Right atrium auricular region (tissue), 2 donors: ENCODE measurements at regions not wholly inside any gene's neighbourhood (a gene's known extent, or its start where the extent isn't known, plus 50 kb on each side); places are given as distances from the start of the nearest gene placed in this dataset.

ENCODE experiments used
- DNase-seq: peaks from one replicate; pipeline ENCODE4 v3.0.0-alpha.2; 2019; ENCODE audit warnings: low spot score
- H3K27ac ChIP-seq, 2 donors: fragments of 200-600 bp; sonication (generic); 1 replicate in 1 of 2; 2 replicates in 1 of 2; pipeline ENCODE4 v1.5.1; 2016 to 2019
- H3K27me3 ChIP-seq, 2 donors: fragments of 200-600 bp; sonication (generic); one replicate each; pipeline versions ENCODE4 v1.5.1 to v1.6.0; 2017 to 2019
- H3K36me3 ChIP-seq: fragments of 200-600 bp; sonication (generic); one replicate; pipeline ENCODE4 v1.5.1; 2016
- H3K4me1 ChIP-seq, 2 donors: fragments of 200-600 bp; sonication (generic); one replicate each; pipeline versions ENCODE4 v1.5.1 to v1.6.0; 2017 to 2019
- H3K4me3 ChIP-seq, 2 donors: fragments of 200-600 bp; sonication (generic); 1 replicate in 1 of 2; 2 replicates in 1 of 2; pipeline ENCODE4 v1.5.1; 2017 to 2019; ENCODE audit warnings: mild to moderate bottlenecking in 1 of 2, moderate library complexity in 1 of 2
- H3K9me3 ChIP-seq, 2 donors: fragments of 200-600 bp; sonication (generic); one replicate each; pipeline ENCODE4 v1.5.1; 2019
- CTCF ChIP-seq, 2 donors: fragments of 200-600 bp; sonication (generic); IDR thresholded peaks; one replicate each; pipeline ENCODE4 v1.5.1; 2019; ENCODE audit warnings: antibody characterized with exemption in 2 of 2

GRCh38 chr5:68445257-68446069 is 229.9 kb downstream of the PIK3R1 start:
- Histone ChIP-seq H3K36me3 (no peaks in the 10 kb centered on the region), H3K27ac (no peak overlapping the region), H3K27me3 (no peaks in the 10 kb centered on the region), H3K4me3 (no peak overlapping the region), H3K4me1 (peaks cover 0 to 8% of the 10 kb centered on the region in 2 donors), H3K9me3 (no peaks in the 10 kb centered on the region)
- no peak for TF ChIP-seq CTCF (IDR thresholded peaks at IDR 0.05)
- DNase-seq, result no peak

DNA sequence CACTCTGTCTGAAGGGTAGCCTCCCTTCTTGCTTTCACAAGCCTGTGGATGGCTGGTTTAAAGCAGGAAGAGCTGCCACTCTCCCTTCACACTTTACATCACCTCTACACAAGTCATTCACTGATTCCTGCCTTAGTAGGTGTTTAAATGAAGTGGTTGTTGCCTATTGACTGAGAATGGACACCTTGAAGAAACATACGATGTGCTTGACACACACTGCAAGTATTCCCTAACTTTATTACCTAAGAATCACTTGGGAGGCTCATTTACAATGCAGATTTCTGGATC is 230.5 kb downstream of the PIK3R1 start:
- H3K4me1 ChIP-seq, result peaks cover 0 to 8% of the 10 kb centered on the region in 2 donors
- no peaks in the 10 kb centered on the region for H3K36me3 ChIP-seq
- no peak for TF ChIP-seq CTCF (IDR thresholded peaks at IDR 0.05)
- no peaks in the 10 kb centered on the region for H3K9me3 ChIP-seq
- H3K4me3 ChIP-seq, result no peak overlapping the region
- no peak overlapping the region for H3K27ac ChIP-seq
- H3K27me3 ChIP-seq, result no peaks in the 10 kb centered on the region
- DNase-seq, result no peak

DNA sequence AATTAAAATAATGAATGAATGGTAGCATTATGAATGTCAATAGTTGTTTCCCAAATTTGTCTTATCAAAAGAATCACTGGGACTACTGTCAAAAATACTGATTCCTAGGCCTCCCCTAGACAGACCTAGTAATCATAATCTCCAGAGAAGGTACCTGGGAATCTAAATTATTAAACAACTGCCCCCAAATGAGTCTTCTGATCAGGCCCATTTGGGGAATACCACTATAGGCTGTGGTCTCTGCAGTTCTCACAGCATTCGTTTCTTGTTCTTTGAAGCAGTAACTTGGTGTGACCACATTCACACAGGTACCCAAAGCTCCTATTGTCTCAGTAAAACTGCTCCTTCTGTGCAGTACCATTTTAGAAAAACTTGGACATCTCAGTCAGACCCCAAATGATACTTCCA is 230.9 kb downstream of the PIK3R1 start:
- Histone ChIP-seq H3K27ac (no peak overlapping the region), H3K9me3 (no peaks in the 10 kb centered on the region), H3K4me3 (no peak overlapping the region), H3K27me3 (no peaks in the 10 kb centered on the region), H3K4me1 (peaks cover 0 to 8% of the 10 kb centered on the region in 2 donors), H3K36me3 (no peaks in the 10 kb centered on the region)
- no peak for DNase-seq
- no peak for TF ChIP-seq CTCF (IDR thresholded peaks at IDR 0.05)

DNA sequence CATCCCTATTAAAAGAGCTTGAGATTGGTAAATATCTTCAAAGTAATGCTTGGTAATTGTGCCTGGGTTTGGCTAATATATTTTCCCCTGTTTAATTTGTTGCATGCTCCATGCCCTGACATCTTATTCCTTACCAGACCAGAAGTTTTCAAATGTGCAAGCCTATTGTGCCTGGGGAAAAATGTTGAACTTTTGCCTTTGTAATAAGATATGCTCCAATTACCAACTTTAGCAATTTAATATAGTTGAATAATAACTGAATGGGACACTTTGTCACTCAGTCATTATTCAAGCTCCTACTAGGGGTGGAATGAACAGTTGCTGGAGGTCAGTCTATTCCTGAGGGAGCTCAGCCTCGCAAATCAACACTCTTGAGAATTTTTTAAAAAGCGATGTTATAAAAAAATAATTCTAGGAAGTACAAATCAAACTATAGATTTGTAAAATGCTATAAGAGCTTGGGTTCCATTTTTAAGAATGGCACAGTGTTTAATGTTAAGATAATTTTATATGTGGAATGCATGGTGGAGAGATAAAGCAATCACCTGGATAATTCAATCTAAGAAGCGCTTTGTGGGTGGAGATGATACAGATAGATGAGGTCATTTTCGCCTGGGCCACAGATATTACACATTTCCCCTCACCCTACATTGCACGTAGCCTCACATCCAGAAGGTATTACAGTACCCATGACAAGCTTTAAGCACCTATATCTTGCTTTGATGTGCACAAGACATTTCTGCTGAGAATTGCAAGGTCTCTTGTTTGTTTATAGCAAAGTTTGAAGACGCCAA is 231.8 kb downstream of the PIK3R1 start:
- DNase-seq, result no peak
- Histone ChIP-seq H3K4me1 (peaks cover 0 to 8% of the 10 kb centered on the region in 2 donors), H3K36me3 (no peaks in the 10 kb centered on the region), H3K9me3 (no peaks in the 10 kb centered on the region), H3K27me3 (no peaks in the 10 kb centered on the region), H3K4me3 (no peak overlapping the region), H3K27ac (no peak overlapping the region)
- TF ChIP-seq CTCF (IDR thresholded peaks at IDR 0.05), result no peak

- Histone ChIP-seq H3K36me3 (no peaks in the 10 kb centered on the region), H3K4me1 (peaks cover 0 to 8% of the 10 kb centered on the region in 2 donors), H3K9me3 (no peaks in the 10 kb centered on the region), H3K27ac (no peak overlapping the region), H3K4me3 (no peak overlapping the region), H3K27me3 (no peaks in the 10 kb centered on the region)
- TF ChIP-seq CTCF (IDR thresholded peaks at IDR 0.05), result no peak
- no peak for DNase-seq
Observed at GRCh38 chr5:68449380-68449779, 233.8 kb downstream of the PIK3R1 start.
